ENCODE measurements at regions not wholly inside any gene's neighbourhood (a gene's known extent, or its start where the extent isn't known, plus 50 kb on each side); places are given as distances from the start of the nearest gene placed in this dataset.

GRCh38 chr15:91652610-91653207 is 200.8 kb upstream of the SLCO3A1 start:
- no peak for TF ChIP-seq CTCF (conservative IDR thresholded peaks at IDR 0.05 in 1 of 2, IDR thresholded peaks at IDR 0.05 in 1 of 2; ENCODE audit: low read depth in 1 of 2, low read length in 2 of 2)
- TF ChIP-seq EZH2 (IDR thresholded peaks at IDR 0.05; ENCODE audit: low read length, missing control alignments), result no peak
